Kasumi-1 (cell line): ENCODE measurements at regions not wholly inside any gene's neighbourhood (a gene's known extent, or its start where the extent isn't known, plus 50 kb on each side); places are given as distances from the start of the nearest gene placed in this dataset.

Experiments used
- DNase-seq, 2 experiments: peaks; one replicate each; lab custom pipeline; 2025; lab: John Stamatoyannopoulos, UW

DNA sequence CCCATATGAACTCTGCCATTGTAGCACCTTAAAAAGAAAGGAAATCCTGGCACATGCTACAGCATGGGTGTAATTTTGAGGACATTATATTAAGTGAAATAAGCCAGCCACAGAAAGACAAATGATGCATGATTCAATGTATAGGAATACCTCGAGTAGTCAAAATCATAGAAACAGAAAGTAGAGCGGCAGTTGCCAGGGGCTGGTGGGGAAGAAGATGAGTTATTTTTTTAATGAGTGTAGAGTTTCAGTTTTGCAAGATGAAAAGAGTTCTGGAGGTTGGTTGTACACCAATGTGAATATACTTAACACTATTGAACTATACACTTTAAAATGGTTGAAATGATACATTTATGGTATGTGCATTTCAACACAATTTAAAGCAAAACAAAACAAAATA is 133.0 kb downstream of the ZDHHC21 start:
- no peak for DNase-seq

DNA sequence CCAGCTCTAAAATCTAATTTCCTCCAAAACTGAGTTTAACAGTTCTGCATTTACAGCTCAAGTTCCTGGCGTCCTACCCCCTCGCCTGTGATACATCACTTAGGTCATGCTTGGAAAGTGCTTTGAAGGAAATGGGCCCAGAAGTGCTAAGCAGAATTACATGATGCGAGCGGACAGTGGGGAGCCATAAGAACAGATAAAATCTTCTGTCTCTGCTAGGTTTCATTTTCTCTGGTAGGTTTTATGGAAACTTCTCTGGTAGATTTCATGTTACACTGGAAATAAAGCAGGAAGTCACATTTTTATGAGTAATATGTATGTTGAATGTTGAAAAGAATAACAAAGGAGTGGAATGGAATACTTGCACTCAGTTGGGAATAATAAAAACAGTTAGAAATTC is 138.3 kb downstream of the ZDHHC21 start:
- no peak for DNase-seq

DNA sequence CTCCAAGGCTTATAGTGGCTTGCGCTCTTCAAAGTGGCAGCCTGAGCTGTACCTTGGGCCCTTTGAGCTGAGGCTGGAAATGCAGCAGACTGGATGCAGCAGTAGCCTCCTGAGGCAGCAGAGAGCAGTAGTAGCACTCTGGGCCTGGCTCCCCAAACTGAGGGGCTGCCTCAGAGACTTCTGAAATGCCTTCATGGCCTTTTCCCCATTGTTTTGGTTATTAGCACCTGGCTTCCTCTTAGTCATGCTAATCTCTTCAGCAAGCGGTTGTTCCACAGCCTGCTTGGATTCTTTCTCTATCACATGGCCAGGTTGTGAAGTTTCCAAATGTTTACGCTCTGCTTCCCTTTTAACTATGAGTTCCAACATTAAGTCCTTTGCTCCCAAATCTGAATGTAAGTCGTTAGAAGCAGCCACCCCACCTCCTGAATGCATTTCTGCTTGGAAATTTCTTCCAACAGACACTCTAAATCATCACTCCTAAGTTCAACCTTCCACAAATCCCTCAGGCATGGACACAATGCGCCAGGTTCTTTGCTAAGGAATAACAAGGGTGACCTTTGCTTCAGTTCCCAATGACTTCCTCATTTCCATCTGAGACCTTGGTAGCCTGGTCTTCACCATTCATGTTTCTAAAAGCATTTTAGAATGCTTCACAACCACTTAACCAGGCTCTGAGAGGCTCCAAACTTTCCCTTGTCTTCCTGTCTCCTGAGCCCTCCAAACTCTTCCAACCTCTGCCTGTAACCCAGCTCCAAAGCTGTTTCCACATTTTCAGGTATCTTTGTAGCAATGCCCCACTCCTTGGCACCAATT is 145.8 kb downstream of the ZDHHC21 start:
- no peak for DNase-seq

DNA sequence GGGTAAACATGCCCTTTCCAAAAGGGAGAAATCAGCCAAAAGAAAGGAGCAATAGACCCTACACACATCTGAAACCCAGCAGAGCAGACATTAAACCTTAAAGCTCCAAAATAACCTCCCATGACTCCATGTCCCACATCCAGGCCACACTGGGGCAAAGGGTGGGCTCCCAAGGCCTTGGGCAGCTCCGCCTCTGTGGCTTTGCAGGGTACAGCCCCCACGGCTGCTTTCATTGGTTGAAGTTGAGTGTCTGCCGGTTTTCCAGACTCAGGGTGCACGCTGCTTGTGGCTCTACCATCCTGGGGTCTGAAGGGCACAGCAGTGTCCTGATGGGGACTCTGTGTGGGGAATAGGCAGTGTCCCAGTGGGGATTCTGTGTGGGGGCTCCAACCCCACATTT is 146.5 kb downstream of the ZDHHC21 start:
- no peak for DNase-seq

DNA sequence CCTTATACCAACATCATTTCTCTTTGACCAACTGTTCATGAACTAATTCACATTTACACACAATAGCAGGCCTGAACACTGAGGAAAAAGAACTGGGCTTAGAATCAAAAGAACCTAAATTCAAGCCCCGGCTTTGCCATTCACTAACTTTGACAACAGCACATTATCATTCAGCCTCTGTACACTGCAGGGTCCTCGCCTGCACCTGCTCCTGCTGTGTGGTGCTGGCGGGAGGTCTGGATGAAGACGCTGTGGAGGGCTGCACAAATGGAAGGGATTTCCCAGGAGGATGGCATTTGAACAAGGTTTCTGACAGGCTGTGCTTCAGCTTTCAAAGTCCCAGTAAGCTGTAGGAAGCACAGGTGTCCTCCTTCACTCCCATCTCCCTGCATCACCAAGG is 151.2 kb downstream of the ZDHHC21 start:
- no peak for DNase-seq

DNA sequence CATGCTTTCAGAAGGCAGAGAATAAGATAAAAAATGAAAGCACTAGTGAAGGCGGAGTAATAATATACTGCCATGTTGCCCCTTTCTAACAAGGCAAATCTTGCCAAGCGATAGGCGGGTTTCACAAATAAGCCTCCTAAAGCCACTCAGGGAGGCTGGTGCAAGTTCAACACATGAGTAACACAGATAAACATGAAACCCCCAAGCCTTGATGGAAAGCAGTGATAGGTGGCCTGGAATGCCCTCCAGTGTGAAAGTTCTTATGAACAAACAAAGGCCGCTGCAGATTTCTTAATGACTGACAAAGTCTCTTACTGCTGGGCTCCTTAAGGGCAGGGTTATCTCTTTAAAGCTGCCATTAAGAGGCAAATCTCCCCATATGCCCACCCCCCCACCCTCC is 154.7 kb downstream of the ZDHHC21 start:
- no peak for DNase-seq

DNA sequence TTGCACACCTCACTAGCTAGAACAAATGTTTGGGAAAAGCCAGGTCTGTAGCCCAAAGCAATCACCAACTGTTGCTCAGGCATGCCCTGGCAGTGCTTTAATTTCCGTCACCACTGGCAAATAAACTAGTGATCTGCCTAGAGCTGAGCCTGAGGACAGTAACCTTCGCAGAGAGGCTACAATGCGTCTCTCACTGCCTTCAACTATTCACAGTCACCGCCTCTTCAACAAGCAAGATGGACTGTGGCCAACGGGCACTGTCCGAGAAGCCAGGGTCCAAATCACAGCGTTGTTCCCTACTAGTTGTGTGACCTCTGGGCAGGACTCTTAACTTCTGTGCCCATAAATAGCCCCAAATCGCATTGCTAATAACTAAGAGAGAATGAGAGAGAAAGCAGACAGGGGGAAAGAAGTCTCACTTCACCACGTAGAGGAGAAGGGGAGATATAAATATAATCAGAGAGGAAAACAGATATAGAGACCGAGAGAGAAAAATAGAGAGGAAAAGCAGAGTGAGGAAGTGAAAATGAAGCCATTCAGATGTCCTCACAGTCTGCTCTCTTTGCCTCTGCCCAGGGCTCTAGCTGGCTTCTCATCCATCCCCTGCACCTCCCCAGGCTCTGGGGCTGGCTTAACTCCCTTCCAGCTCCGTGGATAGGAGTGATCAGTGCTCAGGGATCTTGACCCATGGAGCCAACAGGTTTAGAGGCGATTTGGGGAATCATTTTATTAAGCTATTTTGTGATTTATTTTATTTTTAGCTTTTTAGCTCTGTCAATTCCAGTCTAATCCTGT is 157.9 kb downstream of the ZDHHC21 start:
- DNase-seq, result no peak

DNA sequence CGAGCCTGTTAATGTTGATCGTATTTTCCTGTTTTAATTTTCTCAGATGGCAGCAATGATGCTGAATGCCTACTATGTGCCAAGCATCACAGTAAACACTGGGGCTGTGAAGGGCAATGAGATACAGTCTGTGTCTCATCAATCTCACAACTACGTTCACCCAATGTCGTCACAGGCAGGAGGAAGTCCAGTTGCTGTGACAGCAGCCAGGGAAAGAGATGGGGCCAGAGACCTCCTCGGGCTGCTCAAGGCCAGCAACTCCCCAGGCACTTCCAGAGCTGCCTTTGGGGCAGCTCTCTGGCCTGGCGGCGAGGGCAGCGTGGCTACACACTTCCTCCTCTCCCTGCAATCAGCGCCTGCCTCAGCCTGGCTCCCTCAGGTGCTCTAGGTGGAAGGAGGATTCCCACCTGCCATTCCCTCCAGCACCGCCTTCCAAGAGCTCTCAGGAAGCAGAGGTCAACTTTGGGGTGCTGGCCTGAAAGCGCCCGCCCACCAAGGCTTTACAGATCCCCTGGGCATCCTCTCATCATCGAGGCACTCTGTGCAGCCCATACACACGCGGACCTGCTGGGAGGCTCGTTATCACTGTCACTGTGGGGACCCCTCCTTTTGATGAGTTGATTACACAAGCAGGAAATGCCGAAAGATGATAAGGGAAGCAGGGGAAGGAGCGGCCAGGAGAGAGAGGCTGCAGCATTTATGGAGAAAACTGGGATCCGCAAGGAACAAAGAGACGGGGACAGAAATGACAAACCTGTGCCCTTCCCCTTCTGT is 159.2 kb downstream of the ZDHHC21 start:
- DNase-seq, result no peak

DNA sequence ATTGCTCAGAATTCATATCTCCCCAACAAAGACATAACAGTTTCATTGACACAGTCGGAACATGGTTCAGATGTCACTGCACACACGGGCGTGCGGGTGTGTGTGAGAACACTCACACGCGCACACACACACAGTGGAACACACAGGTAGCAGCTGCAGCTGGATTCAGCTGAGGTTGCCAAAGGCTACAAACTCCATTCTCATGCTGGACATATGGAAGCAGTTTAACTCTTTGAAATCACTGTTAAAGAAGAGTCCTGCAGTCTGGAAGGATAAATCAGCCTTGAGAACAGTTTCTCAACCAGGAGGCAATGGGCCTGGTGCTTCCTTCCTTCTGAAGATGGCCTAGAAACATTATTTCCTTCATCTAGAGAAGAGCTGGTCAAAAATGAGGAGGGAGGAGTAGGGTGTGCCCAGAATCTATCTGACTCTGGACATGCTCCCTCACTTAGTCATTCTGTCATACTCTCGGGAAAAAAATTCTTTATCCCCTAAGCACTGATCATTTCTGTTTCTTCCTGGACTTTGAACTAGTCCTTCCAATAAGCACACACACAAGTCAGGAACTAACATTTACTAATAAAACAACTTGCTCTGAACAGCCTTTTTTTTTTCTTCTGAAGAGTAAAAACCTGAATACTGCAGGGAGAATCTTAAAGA is 160.6 kb downstream of the ZDHHC21 start:
- DNase-seq, result no peak

DNA sequence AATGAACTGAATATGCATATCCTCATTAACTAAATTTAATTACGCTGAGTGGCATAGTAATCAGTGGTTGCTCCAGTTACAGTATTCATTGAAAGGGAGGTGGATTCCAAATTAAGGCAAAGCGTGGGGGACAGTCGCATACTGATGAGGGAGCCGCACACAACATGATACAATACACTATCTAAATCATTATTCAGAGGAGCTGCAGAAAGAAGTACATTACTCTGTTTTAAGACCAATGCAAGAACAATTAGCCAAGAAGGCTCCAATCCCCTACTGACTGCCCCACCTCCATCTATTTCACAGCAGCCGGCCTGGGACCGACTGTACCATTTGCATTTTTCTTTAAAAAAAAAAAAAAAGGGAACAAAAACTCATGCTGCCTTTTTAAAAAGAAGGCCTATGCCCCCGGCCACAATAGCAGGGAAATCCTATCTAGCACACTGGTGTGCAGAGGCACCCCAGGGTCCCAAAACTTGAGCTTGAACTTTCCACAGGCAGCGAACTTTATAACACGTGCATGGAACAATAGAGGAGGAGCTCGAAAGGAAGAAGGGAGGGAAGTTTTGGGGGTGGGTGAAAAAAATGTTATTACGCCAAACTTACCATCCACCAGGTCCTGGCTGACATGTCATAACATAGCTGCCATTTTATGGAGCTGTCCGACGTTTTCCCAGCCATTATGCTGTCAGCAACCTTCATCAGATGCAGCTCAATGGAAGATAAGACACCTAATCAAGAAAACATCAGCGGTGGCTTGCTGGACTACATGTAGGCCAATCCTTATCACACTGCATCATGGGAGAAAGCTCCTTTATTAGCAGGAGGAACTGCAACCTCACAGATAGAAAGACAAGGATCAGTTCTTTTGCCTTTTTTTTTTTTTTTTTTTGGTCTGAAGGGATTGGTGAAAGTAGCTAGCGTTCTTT is 161.6 kb downstream of the ZDHHC21 start:
- DNase-seq, result no peak

DNA sequence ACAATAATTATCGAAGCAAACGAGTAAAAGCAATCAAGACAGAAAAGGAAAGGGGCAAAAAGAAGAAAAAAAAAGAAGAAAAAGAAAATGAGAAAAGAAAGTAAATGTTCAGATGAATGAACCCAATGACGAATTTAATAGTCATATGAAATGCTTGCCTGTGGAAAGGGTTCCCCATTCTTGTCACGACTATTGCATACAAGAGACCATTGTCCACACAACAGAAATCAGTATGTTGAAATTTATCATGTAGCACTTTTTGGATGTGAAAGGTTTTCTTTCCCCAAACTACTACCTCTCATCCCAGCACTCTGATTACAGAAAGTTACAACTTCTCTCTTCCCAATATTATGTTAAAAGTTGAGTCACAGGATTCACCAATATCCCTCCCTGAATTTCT is 162.4 kb downstream of the ZDHHC21 start:
- DNase-seq, result no peak

DNA sequence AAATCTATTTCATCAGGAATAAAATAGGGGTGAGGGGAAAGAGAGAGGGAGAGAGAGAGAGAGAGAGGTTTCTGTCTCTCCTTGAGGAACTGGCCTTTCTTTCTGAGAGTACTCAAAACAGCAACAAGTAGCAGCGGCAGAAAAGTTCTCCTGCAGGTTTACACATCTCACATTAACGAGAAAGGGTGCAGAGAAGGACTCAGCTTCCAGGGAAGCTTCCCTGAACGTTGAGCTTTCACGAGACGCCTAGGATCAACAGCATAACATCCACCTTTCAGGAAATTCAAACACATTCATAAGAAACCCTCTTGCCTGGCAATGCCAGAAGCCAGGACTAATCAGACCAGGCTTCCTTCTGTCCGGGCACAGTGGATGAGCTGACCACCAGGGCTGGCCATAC is 162.9 kb downstream of the ZDHHC21 start:
- DNase-seq, result no peak

DNA sequence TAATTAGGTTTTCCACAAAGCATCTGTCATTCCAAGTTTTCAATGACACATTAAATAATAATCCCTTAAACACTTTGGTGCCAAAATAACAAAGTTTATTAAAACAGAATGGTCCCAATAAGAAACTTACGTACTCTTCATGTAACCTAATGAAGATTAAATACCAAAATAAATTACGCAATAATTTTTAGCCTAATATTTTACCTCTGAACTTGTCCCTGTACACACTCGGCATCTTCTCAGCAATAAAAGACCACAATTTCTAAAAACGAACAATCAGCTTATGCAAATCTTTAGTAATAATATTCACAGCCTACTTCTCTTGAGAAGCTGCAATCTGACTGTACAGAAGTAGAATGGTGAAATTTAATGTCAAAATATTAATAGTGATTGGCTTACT is 163.6 kb downstream of the ZDHHC21 start:
- DNase-seq, result no peak

DNA sequence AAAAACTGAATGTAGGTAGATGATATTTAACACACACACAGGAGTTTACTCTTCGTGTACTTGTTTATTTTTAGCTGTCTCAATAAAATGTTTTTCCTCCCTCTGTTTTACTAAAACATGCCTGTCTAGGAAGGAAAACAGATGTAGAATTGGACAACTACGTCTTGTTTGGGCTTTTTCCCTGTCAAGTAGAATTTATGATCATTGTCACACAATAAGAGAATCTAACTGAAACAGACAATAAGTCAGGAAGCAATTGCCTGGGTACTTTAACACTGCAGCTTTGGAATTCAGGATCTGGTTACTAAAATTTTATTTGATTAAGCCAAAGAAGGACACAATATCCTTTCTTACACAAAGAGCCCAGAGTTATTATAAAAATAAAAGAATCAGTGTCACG is 164.2 kb downstream of the ZDHHC21 start:
- no peak for DNase-seq

DNA sequence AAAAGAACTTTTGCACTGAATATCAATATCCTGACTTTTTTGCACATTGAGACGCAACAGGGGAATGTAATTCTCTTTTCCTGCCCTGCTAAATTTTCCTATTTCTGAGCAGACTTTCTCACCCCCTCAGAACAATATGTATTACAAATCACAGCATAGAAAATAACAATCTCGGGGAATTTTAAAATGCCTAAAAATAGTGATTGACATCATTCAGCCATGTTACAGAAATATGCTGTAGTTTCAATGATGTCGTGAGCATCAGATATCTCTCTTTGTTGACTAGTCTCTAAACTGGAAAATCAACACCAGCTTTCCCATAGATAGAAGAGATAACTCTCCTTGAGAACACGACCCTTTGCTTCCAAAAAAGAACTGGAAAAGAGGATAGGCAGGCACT is 166.7 kb downstream of the ZDHHC21 start:
- no peak for DNase-seq

DNA sequence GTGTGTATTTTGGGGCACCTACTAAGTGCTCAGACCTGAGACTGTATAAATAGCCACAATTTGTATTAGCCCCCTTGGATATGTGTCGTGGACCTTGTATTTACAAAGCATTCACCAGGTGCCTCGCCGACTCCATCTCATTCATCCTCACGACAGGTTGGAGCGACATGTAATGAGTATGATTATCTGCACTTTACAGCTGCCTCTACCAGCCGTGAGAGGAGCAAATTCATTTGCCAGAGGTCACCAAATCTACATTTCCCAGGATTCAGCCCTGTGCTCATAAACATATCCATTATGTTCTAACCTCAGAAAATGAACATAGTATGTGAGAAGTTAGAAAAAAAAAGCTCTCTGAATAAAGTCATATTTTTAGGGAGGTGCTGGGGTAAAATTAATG is 167.4 kb downstream of the ZDHHC21 start:
- no peak for DNase-seq

DNA sequence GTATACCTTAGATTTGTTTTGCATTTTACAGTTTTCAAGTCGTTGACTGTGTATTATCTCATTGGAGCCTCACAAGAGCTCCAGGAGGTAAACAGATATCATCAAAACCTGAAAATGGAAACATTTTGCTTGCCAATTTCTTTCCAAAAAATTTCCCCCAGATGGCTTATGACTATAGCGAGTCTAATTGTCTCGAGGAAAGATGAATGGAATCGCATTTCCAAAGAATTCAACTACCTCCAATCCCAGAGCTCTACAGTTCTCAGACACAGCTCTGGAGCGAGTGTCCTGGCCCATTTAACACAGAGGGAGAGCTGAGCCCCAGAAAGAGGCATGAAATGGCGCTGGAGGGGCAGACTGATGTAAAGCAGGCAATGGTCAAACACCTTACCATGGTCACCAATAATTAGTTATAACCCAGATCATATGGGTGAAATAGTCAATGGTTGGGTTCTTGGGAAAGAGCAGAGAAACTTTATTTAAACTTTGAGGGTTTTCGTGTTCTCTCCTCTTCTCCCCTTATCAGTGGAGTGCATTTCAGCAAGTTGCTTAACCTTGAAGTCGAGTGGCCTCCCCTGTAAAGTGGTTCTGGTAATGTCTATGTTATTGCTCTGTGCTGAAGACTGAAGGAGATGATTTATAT is 168.2 kb downstream of the ZDHHC21 start:
- DNase-seq, result no peak

DNA sequence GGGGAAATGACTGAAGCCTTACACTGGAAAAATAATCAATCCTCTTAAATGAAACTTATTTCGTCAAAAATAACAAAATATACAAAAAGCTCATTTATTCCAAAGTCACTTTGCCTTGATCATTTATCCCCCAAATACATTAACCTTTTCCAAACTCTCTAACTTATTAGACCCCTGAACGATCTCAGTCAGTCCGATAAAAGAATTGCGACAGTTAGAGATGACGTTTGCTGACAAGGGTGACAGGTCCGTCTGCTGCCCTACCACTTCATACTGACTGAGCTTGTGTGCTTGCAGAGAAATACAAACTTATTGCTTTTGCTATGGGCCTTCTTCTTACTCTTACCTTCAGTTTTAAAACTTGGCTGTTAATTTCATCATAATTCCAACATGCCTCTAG is 169.7 kb downstream of the ZDHHC21 start:
- DNase-seq, result no peak

DNA sequence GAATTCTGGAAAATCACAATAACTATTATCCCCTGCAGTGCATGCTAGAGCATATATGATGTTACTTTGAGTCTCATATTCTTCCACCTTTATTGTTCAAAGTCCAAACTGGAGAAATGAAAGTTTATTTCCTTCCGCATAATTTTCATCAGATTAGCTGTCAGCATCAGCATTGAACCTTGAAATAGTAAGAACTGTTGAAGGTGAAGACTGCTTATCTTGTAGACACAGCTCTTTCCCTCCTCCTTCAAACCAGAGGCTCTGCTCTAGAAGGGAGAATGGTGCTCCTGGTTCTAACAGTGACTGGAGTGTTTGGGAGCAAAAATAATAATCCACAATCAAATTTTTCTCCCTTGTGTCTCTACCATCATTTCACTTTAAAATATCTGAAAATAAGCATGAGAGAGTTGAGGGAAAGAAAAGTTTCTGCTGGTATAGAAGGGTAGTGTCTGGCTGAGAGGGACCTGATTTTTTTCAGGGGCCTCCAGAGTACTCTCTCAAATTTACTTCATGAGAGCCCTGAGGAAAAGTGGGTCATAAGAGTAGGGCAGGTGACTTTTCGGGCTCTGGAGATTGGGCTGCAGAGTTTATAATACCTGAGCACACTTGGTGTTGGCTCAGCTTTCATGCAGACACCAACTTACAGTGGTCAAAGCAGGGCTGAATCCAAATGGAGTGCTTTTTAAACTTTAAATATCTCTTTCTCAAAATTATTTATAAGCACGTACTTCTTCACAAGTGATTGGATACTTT is 170.4 kb downstream of the ZDHHC21 start:
- DNase-seq, result no peak

DNA sequence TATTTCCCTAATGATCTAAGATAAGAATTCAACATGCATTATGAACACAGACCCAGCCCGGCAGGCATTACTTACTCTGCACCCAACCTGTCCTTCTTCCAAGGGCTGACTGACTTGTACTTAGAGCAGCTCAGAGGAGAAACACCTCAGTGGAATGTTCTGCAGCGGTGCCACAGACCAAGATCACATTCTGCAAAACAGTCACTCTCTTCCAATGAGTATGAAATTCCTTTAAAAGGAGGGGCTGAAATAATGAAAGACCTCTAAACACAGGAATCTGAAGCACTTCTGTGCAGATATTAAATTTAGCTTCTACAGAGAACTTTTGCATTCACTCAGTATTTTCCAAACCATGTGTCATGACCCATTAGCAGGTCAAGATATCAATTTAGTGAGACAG is 172.9 kb downstream of the ZDHHC21 start:
- no peak for DNase-seq
